ENCODE measurements at regions not wholly inside any gene's neighbourhood (a gene's known extent, or its start where the extent isn't known, plus 50 kb on each side); places are given as distances from the start of the nearest gene placed in this dataset.

- TF ChIP-seq POLR2A (IDR thresholded peaks at IDR 0.05) (no peak), CTCF (IDR thresholded peaks at IDR 0.05 in 8 of 11, conservative IDR thresholded peaks at IDR 0.05 in 3 of 11) (no peak), POLR2AphosphoS5 (IDR thresholded peaks at IDR 0.05) (no peak)
Measured at GRCh38 chr1:30120245-30121000, 603.0 kb downstream of the MATN1 start.

Data from spleen (tissue), 7 donors.